Pancreas (tissue), 10 donors: ENCODE measurements at regions not wholly inside any gene's neighbourhood (a gene's known extent, or its start where the extent isn't known, plus 50 kb on each side); places are given as distances from the start of the nearest gene placed in this dataset.
A peak's percentile ranks its signal among the peaks of the same experiment; 100 is the strongest.

Source experiments
- ATAC-seq, 4 donors: fragments of 200-7000 bp; cut with Tn5 transposase; one replicate each; pipeline versions ENCODE4 v1.8.0 to v1.9.1; 2020; ENCODE audit warnings: mild to moderate bottlenecking in 4 of 4, moderate library complexity in 4 of 4
- DNase-seq, 6 donors: peaks; one replicate each; pipeline ENCODE4 v3.0.0-alpha.2; 2020
- FAIRE-seq: peaks from 2 replicates; lab custom pipeline; 2012; peaks lifted over from hg19 to GRCh38; lab: Jason Lieb, UNC
- H3K27ac ChIP-seq, 4 donors: fragments of 200-600 bp; sonication (generic); 1 replicate in 3 of 4; 2 replicates in 1 of 4; pipeline versions ENCODE4 v1.5.0 to v1.8.0; 2020
- H3K27me3 ChIP-seq, 4 donors: fragments of 200-600 bp; one replicate each; pipeline ENCODE4 v1.8.0; 2021
- H3K36me3 ChIP-seq, 3 donors: fragments of 200-600 bp; sonication (generic) in 1 of 3; one replicate each; pipeline versions ENCODE4 v1.5.0 to v1.8.0; 2020 to 2021
- H3K4me1 ChIP-seq, 3 donors: fragments of 200-600 bp; one replicate each; pipeline ENCODE4 v1.8.0; 2021
- H3K4me3 ChIP-seq, 4 donors: fragments of 200-600 bp; sonication (generic) in 2 of 4; one replicate each; pipeline versions ENCODE4 v1.5.0 to v1.8.0; 2020 to 2021
- H3K9me3 ChIP-seq, 4 donors: fragments of 200-600 bp; one replicate each; pipeline ENCODE4 v1.8.0; 2021
- CTCF ChIP-seq, 4 donors: fragments of 200-600 bp; sonication (generic) in 3 of 4; IDR thresholded peaks; one replicate each; pipeline versions ENCODE4 v1.5.0 to v1.8.0; 2021; ENCODE audit warnings: antibody characterized with exemption in 4 of 4
- WGBS, 2 donors: extraction: QIAGEN DNeasy Blood & Tissue Kit; methylation state at CpG; one replicate each; pipeline ENCODE4 v1.1.7; 2013; 5-methylcytosine and 5-hydroxymethylcytosine counted together
- intact Hi-C, 3 donors: fragments of 100-400 bp; cut with DNase I; formaldehyde crosslinking; loops; one replicate each; pipeline versions ENCODE4 v1.11.1 to v1.14.2; 2022
- donor health status: healthy with polysubstance abuse.
- donor health status: DM: no; HTN: no; CAD: no; lungs with moderate emphysema.
- donor health status: DM: no; HTN: no; CAD: no.
- donor health status: control.
- donor health status: control.
- donor health status: Bipolar disorder and iron deficiency.
- donor health status: DM: yes; HTN: yes; CAD: no.
- donor health status: DM: no; HTN: no; CAD: no.
- donor health status: DM: no; HTN: no; CAD: no.
- donor health status: DM: yes; HTN: yes; CAD: no.

DNA sequence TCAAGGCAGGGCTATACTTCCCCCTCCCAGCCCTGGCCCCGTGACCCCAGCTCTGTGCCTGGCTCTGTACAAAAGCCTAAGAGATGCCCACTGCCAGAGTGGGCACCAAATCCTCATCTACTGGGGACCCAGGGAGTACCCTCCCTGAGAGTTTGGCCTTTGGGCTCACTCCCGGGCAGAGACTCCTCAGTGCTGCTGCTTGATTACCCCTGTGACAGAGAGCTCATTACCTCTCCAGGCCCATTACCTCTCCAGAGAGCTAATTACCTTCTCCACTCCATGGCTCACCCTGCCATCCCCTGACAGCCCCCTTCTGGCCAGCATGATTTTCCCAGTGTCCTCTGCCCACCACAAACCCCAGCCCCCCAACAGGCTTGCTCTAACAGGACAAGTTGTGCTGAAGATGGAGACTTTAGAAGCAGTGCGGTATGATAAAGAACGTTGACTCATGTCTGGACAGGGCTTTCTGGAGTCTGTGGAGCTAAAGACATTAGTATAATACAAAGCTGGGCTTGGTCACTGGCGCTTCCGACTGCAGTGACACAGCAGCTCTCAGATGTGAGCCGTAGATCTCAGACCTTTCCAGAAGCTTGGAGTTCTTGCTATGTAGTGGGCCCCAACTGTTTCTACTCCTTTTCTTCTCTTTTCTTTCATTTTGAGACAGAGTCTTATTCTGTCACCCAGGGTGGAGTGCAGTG is 111.3 kb upstream of the KCTD7 start:
- WGBS, 2 donors, result 72 to 78% methylated on average over 7 of the region's 7 CpGs
- Histone ChIP-seq H3K9me3 (no peaks in the 10 kb centered on the region), H3K36me3 (no peaks in the 10 kb centered on the region), H3K4me1 (no peaks in the 10 kb centered on the region), H3K27ac (no peak overlapping the region), H3K27me3 (no peaks in the 10 kb centered on the region), H3K4me3 (no peak overlapping the region)
- no peak for FAIRE-seq
- no peak for DNase-seq
- no peak for ATAC-seq
- no peak for TF ChIP-seq CTCF (IDR thresholded peaks at IDR 0.05)
- intact Hi-C loops, result no loop called here

DNA sequence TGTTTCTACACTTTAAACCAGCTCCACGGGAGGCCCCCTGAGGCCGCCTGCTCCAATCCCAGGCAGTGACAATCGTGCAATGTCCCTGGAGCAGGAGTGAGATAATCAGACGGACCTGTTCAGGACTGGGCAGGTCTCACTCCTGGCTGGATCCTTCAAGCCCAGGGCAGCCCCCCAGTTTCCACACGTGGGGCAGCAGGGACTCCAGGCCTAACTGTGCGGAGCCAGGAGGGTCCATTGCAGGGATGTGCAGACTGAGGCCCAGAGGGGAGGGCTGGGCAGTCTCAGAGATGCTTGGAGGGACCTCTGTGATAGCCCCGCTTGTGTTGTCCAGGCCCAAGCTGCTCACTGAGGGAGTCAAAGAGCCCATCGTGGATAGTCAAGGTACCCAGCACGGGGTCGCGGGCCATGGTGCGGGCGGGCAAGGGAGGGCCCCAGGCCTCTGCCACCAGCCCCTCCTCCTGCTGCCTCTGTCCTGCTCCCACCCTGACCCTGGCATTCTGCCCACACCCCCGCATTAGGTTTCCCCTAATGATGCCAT is 110.5 kb upstream of the KCTD7 start:
- 61 to 65% methylated on average over 14 of the region's 14 CpGs for WGBS, 2 donors
- DNase-seq (no peak), FAIRE-seq (no peak), ATAC-seq (no peak)
- no peaks in the 10 kb centered on the region for H3K27me3 ChIP-seq
- no peak overlapping the region for H3K4me3 ChIP-seq
- no peak for TF ChIP-seq CTCF (IDR thresholded peaks at IDR 0.05)
- no peaks in the 10 kb centered on the region for H3K36me3 ChIP-seq
- no peaks in the 10 kb centered on the region for H3K4me1 ChIP-seq
- no peaks in the 10 kb centered on the region for H3K9me3 ChIP-seq
- intact Hi-C loops, result no loop called here
- no peak overlapping the region for H3K27ac ChIP-seq

- Histone ChIP-seq H3K4me3 (no peak overlapping the region), H3K9me3 (no peaks in the 10 kb centered on the region), H3K27ac (no peak overlapping the region), H3K4me1 (no peaks in the 10 kb centered on the region), H3K36me3 (no peaks in the 10 kb centered on the region), H3K27me3 (no peaks in the 10 kb centered on the region)
- WGBS, 2 donors, result 80 to 90% methylated on average over 4 of the region's 4 CpGs
- no peak for TF ChIP-seq CTCF (IDR thresholded peaks at IDR 0.05)
- intact Hi-C loops, result no loop called here
- FAIRE-seq, result no peak
- no peak for ATAC-seq
- DNase-seq, result no peak
These were observed 107.0 kb upstream of the KCTD7 start for GRCh38 chr7:66521675-66522074.

DNA sequence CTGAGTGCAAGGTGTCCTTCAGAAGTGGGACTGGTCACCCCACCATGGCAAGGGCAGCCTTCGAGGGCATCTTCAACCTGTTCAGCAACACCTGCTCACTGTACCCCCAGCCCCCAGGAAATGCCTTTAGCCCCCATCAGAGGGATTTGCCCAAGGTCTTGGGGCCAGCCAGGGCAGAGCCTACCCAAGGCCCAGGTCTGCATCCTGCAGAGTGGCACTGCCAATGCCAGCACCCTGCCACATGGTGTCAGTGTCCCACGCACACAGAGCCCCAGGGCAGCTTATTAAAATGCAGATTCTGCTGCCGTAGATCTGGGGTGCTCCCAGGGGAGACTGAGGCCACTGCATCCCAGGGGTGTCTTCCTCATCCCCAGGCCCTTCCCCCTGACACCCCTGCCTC is 106.2 kb upstream of the KCTD7 start:
- H3K4me1 ChIP-seq, result no peaks in the 10 kb centered on the region
- no peak overlapping the region for H3K4me3 ChIP-seq
- FAIRE-seq (no peak), DNase-seq (no peak), ATAC-seq (peak; percentile 21 to 64 (median 58))
- no peaks in the 10 kb centered on the region for H3K27me3 ChIP-seq
- H3K36me3 ChIP-seq, result no peaks in the 10 kb centered on the region
- no peak for TF ChIP-seq CTCF (IDR thresholded peaks at IDR 0.05)
- intact Hi-C loops, result no loop called here
- no peaks in the 10 kb centered on the region for H3K9me3 ChIP-seq
- WGBS, 2 donors, result 33% methylated on average over 3 of the region's 3 CpGs
- H3K27ac ChIP-seq, result no peak overlapping the region

DNA sequence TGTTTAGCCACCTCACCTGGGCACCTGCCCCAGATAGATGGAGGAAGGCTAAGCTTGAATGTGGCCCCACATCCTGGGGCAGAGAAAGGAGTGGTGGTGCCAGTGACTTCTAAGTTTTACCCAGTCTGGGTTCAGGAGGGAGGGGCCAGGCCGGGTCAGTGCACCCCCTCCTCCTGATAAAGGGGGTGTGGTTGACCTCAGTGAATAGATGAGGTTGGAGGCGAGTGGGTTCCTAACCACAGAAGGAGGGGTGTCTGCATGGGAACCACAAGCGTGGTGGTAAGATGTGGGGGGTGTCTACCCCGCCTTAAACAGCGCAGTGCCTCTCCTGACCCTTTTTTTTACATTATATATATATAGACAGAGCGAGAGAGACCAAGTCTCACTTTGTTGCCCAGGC is 105.3 kb upstream of the KCTD7 start:
- H3K36me3 ChIP-seq, result no peaks in the 10 kb centered on the region
- no peak overlapping the region for H3K27ac ChIP-seq
- DNase-seq (no peak), ATAC-seq (no peak), FAIRE-seq (no peak)
- no peak for TF ChIP-seq CTCF (IDR thresholded peaks at IDR 0.05)
- 63 to 73% methylated on average over 6 of the region's 6 CpGs for WGBS, 2 donors
- intact Hi-C loops, result no loop called here
- H3K9me3 ChIP-seq, result no peaks in the 10 kb centered on the region
- H3K4me3 ChIP-seq, result no peak overlapping the region
- H3K27me3 ChIP-seq, result no peaks in the 10 kb centered on the region
- no peaks in the 10 kb centered on the region for H3K4me1 ChIP-seq
